HG03442 (cell line): ENCODE measurements at regions not wholly inside any gene's neighbourhood (a gene's known extent, or its start where the extent isn't known, plus 50 kb on each side); places are given as distances from the start of the nearest gene placed in this dataset.

Experiments
- ATAC-seq: cut with Tn5 transposase; IDR thresholded peaks from one replicate; pipeline ENCODE4 v1.9.1; 2021; ENCODE audit warnings: mild to moderate bottlenecking, moderate library complexity; ENCODE audit not compliant: unreplicated experiment

- ATAC-seq = no peak
These were observed 358.3 kb upstream of the IRX1 start for GRCh38 chr5:3237276-3237868.

DNA sequence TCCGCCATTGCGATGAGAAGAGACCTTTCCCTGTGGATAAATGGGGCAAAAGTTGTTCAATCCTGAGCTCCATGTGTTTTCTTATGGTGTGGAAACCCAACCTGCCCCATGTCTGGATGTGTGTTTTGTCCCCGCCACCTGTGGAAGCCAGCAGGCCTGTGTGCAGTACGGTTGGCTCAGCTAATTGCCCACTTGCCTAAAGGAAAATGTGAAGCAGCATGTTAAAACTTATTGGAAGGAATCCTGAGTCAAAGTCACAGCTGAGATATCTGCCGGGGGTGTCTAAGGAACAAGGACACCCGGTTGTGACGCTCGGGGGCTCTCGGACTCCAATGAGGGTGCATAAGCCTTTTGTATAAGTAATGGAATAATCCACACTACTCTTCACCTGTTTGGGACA lies 361.1 kb upstream of the IRX1 start:
- ATAC-seq = no peak

GRCh38 chr5:3230941-3231340 lies 364.7 kb upstream of the IRX1 start:
- no peak for ATAC-seq

- no peak for ATAC-seq
These were observed 365.4 kb upstream of the IRX1 start for GRCh38 chr5:3230254-3230653.

GRCh38 chr5:3226196-3226920 lies 369.3 kb upstream of the IRX1 start:
- no peak for ATAC-seq

GRCh38 chr5:3225201-3225960 lies 370.3 kb upstream of the IRX1 start:
- no peak for ATAC-seq

DNA sequence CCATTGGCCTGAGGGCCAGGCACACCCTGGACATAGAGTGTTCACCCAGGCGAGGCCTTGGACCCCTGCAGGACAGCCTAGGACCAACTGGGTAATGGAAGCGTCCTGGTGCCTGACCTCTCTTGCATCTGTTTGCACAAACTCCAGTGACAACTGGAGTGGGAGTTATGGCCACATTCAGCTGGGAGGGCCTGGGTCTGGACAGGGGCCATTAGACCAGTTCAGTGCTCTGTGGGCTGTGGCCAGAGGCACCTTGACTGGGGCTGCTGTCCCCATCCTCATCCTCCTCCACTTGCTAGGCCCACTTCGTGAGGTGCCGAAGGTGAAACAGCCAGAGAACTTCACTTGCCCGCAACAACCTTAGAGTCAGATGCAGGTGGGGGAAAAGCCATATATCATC lies 372.7 kb upstream of the IRX1 start:
- ATAC-seq = no peak

GRCh38 chr5:3221432-3221831 lies 374.2 kb upstream of the IRX1 start:
- ATAC-seq = no peak

DNA sequence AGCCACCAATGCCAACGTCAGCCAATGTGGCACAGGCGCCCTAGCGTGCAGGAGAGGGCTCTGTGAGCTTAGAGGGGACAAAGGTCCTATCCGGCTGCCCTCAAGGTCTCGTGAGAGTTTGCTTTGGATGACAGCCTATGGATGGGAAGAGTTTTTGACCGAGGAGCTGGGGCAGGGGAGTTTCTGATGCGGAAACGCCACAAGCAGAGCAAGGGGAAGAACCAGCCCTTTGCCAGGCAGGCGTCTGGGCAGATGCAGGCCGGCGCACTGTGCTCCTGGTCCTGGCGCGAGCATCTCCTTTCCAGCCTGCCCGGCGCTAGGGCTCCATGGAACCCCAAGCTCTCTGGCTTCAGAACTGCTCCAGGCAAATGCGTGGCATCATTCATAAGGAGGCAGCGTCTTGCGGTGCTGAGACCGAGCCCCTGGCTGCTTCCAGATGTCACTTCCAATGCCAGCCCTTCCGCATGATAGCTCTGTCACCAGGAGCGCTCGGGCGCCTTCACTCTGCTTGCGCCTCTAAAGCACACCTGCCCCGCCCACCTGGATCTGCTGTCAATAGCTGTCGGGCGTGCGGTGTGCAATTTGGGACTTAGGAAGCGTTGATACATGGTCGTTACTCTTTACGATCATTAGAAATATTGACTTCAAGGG lies 374.9 kb upstream of the IRX1 start:
- no peak for ATAC-seq

- ATAC-seq = no peak
These were observed 375.4 kb upstream of the IRX1 start for GRCh38 chr5:3220201-3220600.

GRCh38 chr5:3218916-3219650 lies 376.5 kb upstream of the IRX1 start:
- no peak for ATAC-seq

DNA sequence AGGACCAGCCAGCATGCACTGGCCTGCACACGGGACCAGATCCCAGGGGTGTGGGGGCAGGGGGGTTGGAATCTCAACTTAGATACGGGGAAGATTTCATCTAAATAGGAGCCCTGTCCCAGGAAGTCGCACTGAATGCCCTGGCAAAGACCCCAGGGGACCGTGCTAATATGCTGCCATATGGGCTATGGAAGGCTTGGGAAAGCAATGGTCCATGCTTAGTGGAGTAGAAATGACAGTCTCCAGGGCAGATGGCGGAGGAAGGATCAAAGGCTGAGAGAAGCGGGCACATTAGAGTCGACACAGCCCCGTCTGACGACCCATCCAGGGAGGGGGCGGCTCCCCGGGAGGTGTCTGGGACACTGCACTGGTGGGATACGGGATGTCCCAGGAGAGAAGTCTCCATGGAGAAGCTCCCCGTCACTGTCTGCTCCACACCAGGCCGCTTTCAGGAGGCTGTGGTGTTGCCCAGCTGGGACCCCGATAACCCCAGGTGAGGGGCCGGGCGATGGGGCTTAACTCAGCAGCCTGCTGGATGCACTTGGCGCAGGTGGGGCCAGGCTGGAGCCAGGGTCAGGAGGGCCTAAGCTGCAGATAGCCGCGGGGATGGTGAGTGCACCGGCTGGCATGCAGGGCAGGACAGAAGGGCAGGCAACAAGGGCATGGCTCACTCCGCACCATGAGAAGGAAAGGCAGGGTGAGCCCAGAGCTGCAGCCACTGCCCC lies 377.7 kb upstream of the IRX1 start:
- no peak for ATAC-seq

- no peak for ATAC-seq
These were observed 378.5 kb upstream of the IRX1 start for GRCh38 chr5:3217114-3217513.

DNA sequence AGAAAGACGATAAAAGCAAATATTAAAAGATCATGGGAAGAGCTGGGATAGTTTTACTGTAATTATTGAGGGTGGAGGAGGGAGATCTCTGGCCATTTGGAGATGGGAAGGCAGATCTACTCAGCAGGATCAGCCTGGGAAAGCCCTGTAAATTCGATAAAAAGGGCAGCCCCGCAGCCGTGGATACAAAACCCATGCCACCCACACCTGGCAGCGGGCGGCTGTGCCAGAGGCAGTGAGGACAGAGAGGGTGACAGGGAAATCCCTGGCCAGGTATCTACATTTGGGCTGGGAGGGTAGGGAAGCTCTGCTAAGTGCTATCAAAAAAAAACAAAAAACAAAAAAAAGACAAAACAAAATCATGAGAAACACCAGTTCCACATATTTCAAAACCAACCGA lies 379.2 kb upstream of the IRX1 start:
- ATAC-seq = no peak

GRCh38 chr5:3214838-3215374 lies 380.7 kb upstream of the IRX1 start:
- ATAC-seq = no peak

DNA sequence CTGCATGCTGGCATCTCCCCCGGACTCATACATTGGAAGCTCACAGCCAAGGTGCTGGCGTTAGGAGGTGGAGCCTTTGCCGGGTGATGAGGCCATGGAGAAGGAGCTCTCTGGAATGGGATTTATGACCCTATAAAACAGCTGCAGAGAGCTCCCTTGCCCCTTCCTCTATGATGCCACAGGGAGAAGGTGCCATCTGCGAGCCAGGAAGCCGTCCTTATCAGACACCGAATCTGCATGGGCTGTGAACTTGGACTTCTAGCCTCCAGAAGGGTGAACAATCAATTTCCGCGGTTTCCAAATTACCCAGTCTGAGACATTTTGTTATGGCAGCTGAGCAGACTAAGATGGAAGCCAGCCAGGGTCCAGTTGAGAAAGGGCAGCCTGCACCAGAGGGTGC lies 381.2 kb upstream of the IRX1 start:
- no peak for ATAC-seq

GRCh38 chr5:3212869-3213268 lies 382.8 kb upstream of the IRX1 start:
- ATAC-seq = no peak

- no peak for ATAC-seq
These were observed 385.1 kb upstream of the IRX1 start for GRCh38 chr5:3210531-3210930.

DNA sequence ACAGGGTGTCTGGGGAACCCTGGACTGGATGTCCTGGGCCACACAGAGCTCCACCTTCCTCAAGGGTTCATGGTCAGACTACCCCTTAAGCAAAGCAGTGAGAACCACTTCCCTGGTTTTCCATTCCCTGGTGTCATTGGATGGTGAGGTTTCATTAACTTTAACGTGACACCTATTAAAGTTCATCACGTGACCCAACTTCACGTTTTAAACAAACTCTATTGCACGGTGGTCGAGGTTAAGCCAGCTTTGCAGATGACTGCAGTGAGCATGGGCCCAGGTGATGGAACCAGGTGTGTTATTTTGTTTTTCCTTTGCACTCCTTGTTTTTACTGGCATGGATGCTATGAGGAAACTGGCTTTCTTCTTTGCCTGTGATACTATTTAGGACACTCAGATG lies 385.7 kb upstream of the IRX1 start:
- ATAC-seq = no peak

- ATAC-seq = no peak
These were observed 393.1 kb upstream of the IRX1 start for GRCh38 chr5:3202570-3202969.
